ENCODE measurements at regions not wholly inside any gene's neighbourhood (a gene's known extent, or its start where the extent isn't known, plus 50 kb on each side); places are given as distances from the start of the nearest gene placed in this dataset.

- Histone ChIP-seq H3K4me3 (ENCODE audit: low read depth, low read length) (peak overlapping the region; percentile 42), H3K9me3 (no peaks in the 10 kb centered on the region), H3K36me3 (no peaks in the 10 kb centered on the region), H3K27me3 (no peaks in the 10 kb centered on the region), H3K4me1 (peaks cover 47% of the 10 kb centered on the region)
- no peak for DNase-seq
- TF ChIP-seq CTCF (IDR thresholded peaks at IDR 0.05; ENCODE audit: low read depth, low read length), result no peak
Observed at GRCh38 chr21:38989379-38989744, 183.6 kb downstream of the ETS2 start.

GRCh38 chr21:38988509-38989378 lies 183.0 kb downstream of the ETS2 start:
- Histone ChIP-seq H3K36me3 (no peaks in the 10 kb centered on the region), H3K27me3 (no peaks in the 10 kb centered on the region), H3K9me3 (no peaks in the 10 kb centered on the region), H3K4me1 (peaks cover 47% of the 10 kb centered on the region), H3K4me3 (ENCODE audit: low read depth, low read length) (no peak overlapping the region)
- no peak for DNase-seq
- no peak for TF ChIP-seq CTCF (IDR thresholded peaks at IDR 0.05; ENCODE audit: low read depth, low read length)

GRCh38 chr21:38987633-38988508 lies 182.1 kb downstream of the ETS2 start:
- Histone ChIP-seq H3K9me3 (no peaks in the 10 kb centered on the region), H3K36me3 (no peaks in the 10 kb centered on the region), H3K27me3 (no peaks in the 10 kb centered on the region), H3K4me1 (peaks cover 47% of the 10 kb centered on the region), H3K4me3 (ENCODE audit: low read depth, low read length) (peak overlapping the region; percentile 34)
- DNase-seq, result peak; percentile 59
- no peak for TF ChIP-seq CTCF (IDR thresholded peaks at IDR 0.05; ENCODE audit: low read depth, low read length)

GRCh38 chr21:38986806-38987632 lies 181.3 kb downstream of the ETS2 start:
- DNase-seq, result no peak
- Histone ChIP-seq H3K27me3 (no peaks in the 10 kb centered on the region), H3K4me1 (peaks cover 47% of the 10 kb centered on the region), H3K4me3 (ENCODE audit: low read depth, low read length) (peak overlapping the region; percentile 34), H3K36me3 (no peaks in the 10 kb centered on the region), H3K9me3 (no peaks in the 10 kb centered on the region)
- no peak for TF ChIP-seq CTCF (IDR thresholded peaks at IDR 0.05; ENCODE audit: low read depth, low read length)

- no peak for TF ChIP-seq CTCF (IDR thresholded peaks at IDR 0.05; ENCODE audit: low read depth, low read length)
- no peaks in the 10 kb centered on the region for H3K36me3 ChIP-seq
- H3K27me3 ChIP-seq, result no peaks in the 10 kb centered on the region
- H3K4me3 ChIP-seq (ENCODE audit: low read depth, low read length), result peak overlapping the region; percentile 34; the same call in 1 of the 2 replicates
- no peak for DNase-seq
- H3K9me3 ChIP-seq, result no peaks in the 10 kb centered on the region
- H3K4me1 ChIP-seq, result peaks cover 47% of the 10 kb centered on the region
Observed at GRCh38 chr21:38986406-38986805, 180.7 kb downstream of the ETS2 start.

Measured in BE2C (cell line).